HG03457 (cell line): ENCODE measurements at regions not wholly inside any gene's neighbourhood (a gene's known extent, or its start where the extent isn't known, plus 50 kb on each side); places are given as distances from the start of the nearest gene placed in this dataset.

Experiments
- ATAC-seq: cut with Tn5 transposase; IDR thresholded peaks from one replicate; pipeline ENCODE4 v1.9.1; 2021; ENCODE audit warnings: moderate number of reproducible peaks; ENCODE audit not compliant: unreplicated experiment

- ATAC-seq: no peak
These were observed 248.3 kb downstream of the TRIB2 start for GRCh38 chr2:12964904-12965539.

GRCh38 chr2:12965540-12966269, 249.0 kb downstream of the TRIB2 start:
- no peak for ATAC-seq

- no peak for ATAC-seq
These were observed 251.1 kb downstream of the TRIB2 start for GRCh38 chr2:12967804-12968203.

GRCh38 chr2:12968399-12968798, 251.7 kb downstream of the TRIB2 start:
- ATAC-seq: no peak

- no peak for ATAC-seq
These were observed 254.1 kb downstream of the TRIB2 start for GRCh38 chr2:12970861-12971260.

- no peak for ATAC-seq
These were observed 255.0 kb downstream of the TRIB2 start for GRCh38 chr2:12971581-12972365.

GRCh38 chr2:12978066-12978835, 261.5 kb downstream of the TRIB2 start:
- ATAC-seq: no peak

GRCh38 chr2:12979066-12979465, 262.3 kb downstream of the TRIB2 start:
- ATAC-seq: no peak

GRCh38 chr2:12980817-12981216, 264.1 kb downstream of the TRIB2 start:
- ATAC-seq: no peak

- no peak for ATAC-seq
These were observed 265.4 kb downstream of the TRIB2 start for GRCh38 chr2:12982149-12982584.

- ATAC-seq: no peak
These were observed 270.5 kb downstream of the TRIB2 start for GRCh38 chr2:12987246-12987645.

GRCh38 chr2:12988279-12988678, 271.5 kb downstream of the TRIB2 start:
- ATAC-seq: no peak

GRCh38 chr2:12990523-12990922, 273.8 kb downstream of the TRIB2 start:
- ATAC-seq: no peak

GRCh38 chr2:12998685-12999084, 281.9 kb downstream of the TRIB2 start:
- ATAC-seq: no peak

- no peak for ATAC-seq
These were observed 284.1 kb downstream of the TRIB2 start for GRCh38 chr2:13000664-13001363.

- ATAC-seq: no peak
These were observed 284.7 kb downstream of the TRIB2 start for GRCh38 chr2:13001408-13001807.

GRCh38 chr2:13002536-13003331, 286.0 kb downstream of the TRIB2 start:
- no peak for ATAC-seq

GRCh38 chr2:13003500-13003899, 286.8 kb downstream of the TRIB2 start:
- ATAC-seq: no peak

GRCh38 chr2:13005048-13005447, 288.3 kb downstream of the TRIB2 start:
- ATAC-seq: no peak
